ENCODE measurements at regions not wholly inside any gene's neighbourhood (a gene's known extent, or its start where the extent isn't known, plus 50 kb on each side); places are given as distances from the start of the nearest gene placed in this dataset.

DNA sequence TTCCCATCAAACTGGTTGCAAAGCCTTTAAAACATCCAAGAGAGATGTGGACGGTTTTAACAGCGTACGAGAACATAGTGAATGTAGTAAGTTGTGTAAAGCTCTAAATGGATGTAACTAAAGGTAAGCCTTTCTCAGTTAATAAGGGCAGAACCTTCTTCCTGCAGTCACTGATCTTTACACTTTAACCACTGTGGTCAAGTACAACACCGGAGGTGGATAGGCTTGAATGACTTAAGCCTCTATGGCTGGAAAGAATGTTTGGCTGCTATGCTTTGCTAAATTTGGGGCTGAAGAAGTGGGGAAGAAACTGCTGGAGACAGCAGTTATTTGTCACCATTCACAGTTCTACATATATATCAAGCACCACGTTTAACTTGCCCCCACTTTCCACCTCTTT is 285.1 kb upstream of the FMR1 start:
- TF ChIP-seq, protein P1, sequence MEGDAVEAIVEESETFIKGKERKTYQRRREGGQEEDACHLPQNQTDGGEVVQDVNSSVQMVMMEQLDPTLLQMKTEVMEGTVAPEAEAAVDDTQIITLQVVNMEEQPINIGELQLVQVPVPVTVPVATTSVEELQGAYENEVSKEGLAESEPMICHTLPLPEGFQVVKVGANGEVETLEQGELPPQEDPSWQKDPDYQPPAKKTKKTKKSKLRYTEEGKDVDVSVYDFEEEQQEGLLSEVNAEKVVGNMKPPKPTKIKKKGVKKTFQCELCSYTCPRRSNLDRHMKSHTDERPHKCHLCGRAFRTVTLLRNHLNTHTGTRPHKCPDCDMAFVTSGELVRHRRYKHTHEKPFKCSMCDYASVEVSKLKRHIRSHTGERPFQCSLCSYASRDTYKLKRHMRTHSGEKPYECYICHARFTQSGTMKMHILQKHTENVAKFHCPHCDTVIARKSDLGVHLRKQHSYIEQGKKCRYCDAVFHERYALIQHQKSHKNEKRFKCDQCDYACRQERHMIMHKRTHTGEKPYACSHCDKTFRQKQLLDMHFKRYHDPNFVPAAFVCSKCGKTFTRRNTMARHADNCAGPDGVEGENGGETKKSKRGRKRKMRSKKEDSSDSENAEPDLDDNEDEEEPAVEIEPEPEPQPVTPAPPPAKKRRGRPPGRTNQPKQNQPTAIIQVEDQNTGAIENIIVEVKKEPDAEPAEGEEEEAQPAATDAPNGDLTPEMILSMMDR (conservative IDR thresholded peaks at IDR 0.05; ENCODE audit: low read length), result no peak
- TF ChIP-seq EZH2phosphoT487 (IDR thresholded peaks at IDR 0.05; ENCODE audit: borderline replicate concordance, low read depth, low read length), result no peak
